HepG2 (cell line): ENCODE measurements at regions not wholly inside any gene's neighbourhood (a gene's known extent, or its start where the extent isn't known, plus 50 kb on each side); places are given as distances from the start of the nearest gene placed in this dataset.

Experiments
- ATAC-seq: fragments of 200-7000 bp; cut with Tn5 transposase; 3 replicates; pipeline ENCODE4 v1.9.1; 2020; ENCODE audit warnings: mild to moderate bottlenecking, moderate library complexity
- BruUV-seq: library from RNA; stranded (reverse); fragments of 400-500 nt; replicated peaks from 2 replicates; lab custom pipeline; 2021; lab: Mats Ljungman, UMichigan
- CTCF ChIA-PET: fragments of 300-600 bp; formaldehyde crosslinking; extraction: SDS; loops from one replicate; lab custom pipeline; 2021; ENCODE audit warnings: low total read pairs, inconsistent platforms, low intra/inter-chr PET ratio; lab: Yijun Ruan, JAX
- POLR2A ChIA-PET: fragments of 350-600 bp; sonication (Branson Sonifier 250); formaldehyde crosslinking; loops from one replicate; lab custom pipeline; 2020; ENCODE audit warnings: antibody characterized with exemption, inconsistent platforms; lab: Yijun Ruan, JAX
- DNase-seq: peaks from one replicate; pipeline ENCODE4 v3.0.0-alpha.2; 2015; ENCODE audit warnings: low spot score
- FAIRE-seq: peaks from 3 replicates; lab custom pipeline; 2011; peaks lifted over from hg19 to GRCh38; lab: Jason Lieb, UNC
- H2AFZ ChIP-seq: one replicate; pipeline ENCODE4 v1.6.1; 2011; ENCODE audit warnings: low read length, inconsistent platforms
- H3K27ac ChIP-seq: fragments of 300-600 bp; 3 replicates; pipeline ENCODE4 v1.8.0; 2011; ENCODE audit warnings: mixed run types, mild to moderate bottlenecking, mixed read lengths, low read length, inconsistent platforms; ENCODE audit not compliant: insufficient read depth; ENCODE audit errors: extremely low read length
- H3K27me3 ChIP-seq, 2 experiments: fragments of 200-600 bp in 1 of 2; 2 replicates in 1 of 2; 3 replicates in 1 of 2; pipeline versions ENCODE4 v1.6.0 to v1.8.0; 2011; ENCODE audit warnings: low read length in 2 of 2, mild to moderate bottlenecking in 2 of 2, moderate library complexity in 2 of 2, inconsistent platforms in 1 of 2; ENCODE audit not compliant: insufficient read depth in 2 of 2, control insufficient read depth in 1 of 2
- H3K36me3 ChIP-seq, 2 experiments: fragments of 200-600 bp in 1 of 2; replicated peaks in 1 of 2; 2 replicates in 1 of 2; 3 replicates in 1 of 2; pipeline versions ENCODE4 v1.5.1 to v1.8.0; 2011; ENCODE audit warnings: low read length in 2 of 2, inconsistent platforms in 1 of 2; ENCODE audit not compliant: insufficient read depth in 2 of 2, control insufficient read depth in 1 of 2
- H3K4me1 ChIP-seq: 2 replicates; pipeline ENCODE4 v1.5.1; 2012; ENCODE audit warnings: low read length, inconsistent platforms; ENCODE audit not compliant: insufficient read depth
- H3K4me2 ChIP-seq: 2 replicates; pipeline ENCODE4 v1.6.0; 2011; ENCODE audit warnings: low read depth, low read length, inconsistent platforms
- H3K4me3 ChIP-seq, 3 experiments: fragments of 200-600 bp in 1 of 3; sonication (generic), shearing (Covaris generic) in 1 of 3; replicated peaks in 1 of 3; 2 replicates each; pipeline ENCODE4 v1.5.1; 2011 to 2016; ENCODE audit warnings: low read length in 3 of 3, inconsistent platforms in 2 of 3, low read depth in 2 of 3, mild to moderate bottlenecking in 2 of 3, control low read depth in 1 of 3, mixed read lengths in 1 of 3; ENCODE audit not compliant: insufficient read depth in 1 of 3
- H3K79me2 ChIP-seq: one replicate; pipeline ENCODE4 v1.6.1; 2011; ENCODE audit warnings: low read length, inconsistent platforms; ENCODE audit not compliant: insufficient read depth
- H3K9ac ChIP-seq: 2 replicates; pipeline ENCODE4 v1.6.0; 2011; ENCODE audit warnings: mild to moderate bottlenecking, low read depth, low read length, inconsistent platforms; ENCODE audit not compliant: insufficient read depth
- H3K9me3 ChIP-seq: 2 replicates; pipeline ENCODE4 v1.5.1; 2012; ENCODE audit warnings: mild to moderate bottlenecking, low read length
- H4K20me1 ChIP-seq: 2 replicates; pipeline ENCODE4 v1.6.0; 2011; ENCODE audit warnings: inconsistent platforms, mild to moderate bottlenecking, low read length, moderate library complexity; ENCODE audit not compliant: insufficient read depth
- CEBPG ChIP-seq: IDR thresholded peaks from 2 replicates; pipeline ENCODE4 v1.6.1; 2016
- GATAD2A ChIP-seq: IDR thresholded peaks from 2 replicates; pipeline ENCODE4 v1.6.1; 2016
- GPN1 ChIP-seq: sonication (generic); formaldehyde crosslinking; IDR thresholded peaks from 2 replicates; pipeline ENCODE4 v1.5.1; 2020; ENCODE audit warnings: missing genetic modification reagents, borderline replicate concordance
- MYC ChIP-seq: sonication (generic); formaldehyde crosslinking; IDR thresholded peaks from 2 replicates; pipeline ENCODE4 v1.9.0; 2021; ENCODE audit warnings: missing genetic modification reagents, borderline replicate concordance
- PRPF4 ChIP-seq: fragments of 200-400 bp; formaldehyde crosslinking; IDR thresholded peaks from 2 replicates; pipeline ENCODE4 v1.6.1; 2016; ENCODE audit warnings: low read length, low read depth; ENCODE audit not compliant: poor library complexity, severe bottlenecking
- SATB2 ChIP-seq: sonication (generic); formaldehyde crosslinking; IDR thresholded peaks from 2 replicates; pipeline ENCODE4 v1.5.0; 2020; ENCODE audit warnings: missing genetic modification reagents
- SOX13 ChIP-seq, 3 experiments: fragments of 450-650 bp in 1 of 3; sonication (generic) in 1 of 3; formaldehyde crosslinking in 1 of 3; IDR thresholded peaks in 2 of 3; conservative IDR thresholded peaks in 1 of 3; 2 replicates each; pipeline versions ENCODE4 v1.5.0 to v1.6.1; 2016 to 2020; ENCODE audit warnings: antibody characterized with exemption in 1 of 3, mild to moderate bottlenecking in 1 of 3, missing compliant biosample characterization in 1 of 3, missing genetic modification reagents in 1 of 3, moderate library complexity in 1 of 3
- TBL1XR1 ChIP-seq: fragments of 150-350 bp; IDR thresholded peaks from 2 replicates; pipeline ENCODE4 v1.6.1; 2014; ENCODE audit warnings: borderline replicate concordance, low read length; ENCODE audit not compliant: partially characterized antibody
- ZFP37 ChIP-seq: sonication (generic); formaldehyde crosslinking; IDR thresholded peaks from 2 replicates; pipeline ENCODE4 v1.4.0; 2020; ENCODE audit warnings: missing genetic modification reagents, borderline replicate concordance
- ZNF224 ChIP-seq: sonication (generic); formaldehyde crosslinking; IDR thresholded peaks from 2 replicates; pipeline ENCODE4 v1.5.0; 2020; ENCODE audit warnings: mild to moderate bottlenecking, missing genetic modification reagents
- ZNF333 ChIP-seq: sonication (generic); formaldehyde crosslinking; IDR thresholded peaks from 2 replicates; pipeline ENCODE4 v1.4.0; 2020; ENCODE audit warnings: mild to moderate bottlenecking, missing genetic modification reagents, borderline replicate concordance
- ZNF496 ChIP-seq: sonication (generic); formaldehyde crosslinking; IDR thresholded peaks from 2 replicates; pipeline ENCODE4 v1.8.1; 2023; ENCODE audit warnings: mild to moderate bottlenecking, moderate library complexity, missing genetic modification reagents; ENCODE audit not compliant: insufficient replicate concordance
- ZNF550 ChIP-seq: sonication (generic); formaldehyde crosslinking; IDR thresholded peaks from 2 replicates; pipeline ENCODE4 v1.4.0; 2020; ENCODE audit warnings: mild to moderate bottlenecking, missing genetic modification reagents, borderline replicate concordance
- ZNF678 ChIP-seq: sonication (generic); formaldehyde crosslinking; IDR thresholded peaks from 2 replicates; pipeline ENCODE4 v1.4.0; 2020; ENCODE audit warnings: mild to moderate bottlenecking, missing genetic modification reagents
- WGBS: methylation state at CpG from one replicate; pipeline ENCODE4 v1.1.6; 2017; ENCODE audit warnings: low lambda C conversion rate; 5-methylcytosine and 5-hydroxymethylcytosine counted together
- in situ Hi-C: cut with HindIII; loops from 2 replicates; pipeline ENCODE4 v1.10.0; 2017; ENCODE audit warnings: low pct_unique_long_range_greater_than_20kb; ENCODE audit not compliant: extremely low pct_ligation_motif_present
- intact Hi-C: fragments of 100-400 bp; cut with micrococcal nuclease; formaldehyde crosslinking; loops from one replicate; pipeline ENCODE4 v1.10.0; 2022; ENCODE audit not compliant: unreplicated experiment

- ChIA-PET CTCF (no interaction called here), POLR2A (no interaction called here)
- TF ChIP-seq MYC (CRISPR knock-in tag) (no peak), ZNF678 (CRISPR knock-in tag) (no peak), ZNF496 (no peak), GATAD2A (CRISPR knock-in tag) (no peak), ZNF550 (CRISPR knock-in tag) (no peak), GPN1 (no peak), ZFP37 (CRISPR knock-in tag) (no peak), SOX13 (IDR thresholded peaks at IDR 0.05) (no peak), SOX13 (CRISPR knock-in tag; conservative IDR thresholded peaks at IDR 0.05 in 1 of 2, IDR thresholded peaks at IDR 0.05 in 1 of 2) (no peak), TBL1XR1 (no peak), ZNF224 (CRISPR knock-in tag) (no peak), SATB2 (no peak), CEBPG (CRISPR knock-in tag) (no peak), ZNF333 (no peak), PRPF4 (no peak)
- FAIRE-seq (no peak), ATAC-seq (no peak; the same call in 2 of the 3 replicates), DNase-seq (no peak)
- Histone ChIP-seq H3K4me1 (no peaks in the 10 kb centered on the region), H3K79me2 (no peaks in the 10 kb centered on the region), H3K4me3 (no peak overlapping the region), H2AFZ (no peak overlapping the region), H3K27me3 (no peaks in the 10 kb centered on the region), H3K27ac (no peak overlapping the region), H3K9me3 (no peaks in the 10 kb centered on the region), H3K4me2 (no peak overlapping the region), H4K20me1 (no peaks in the 10 kb centered on the region), H3K9ac (no peak overlapping the region), H3K36me3 (no peaks in the 10 kb centered on the region)
- intact Hi-C loops = no loop called here
- BruUV-seq = no TSS peak
- in situ Hi-C loops = no loop called here
- WGBS = 69% methylated on average over 8 of the region's 8 CpGs
Measured at GRCh38 chr6:134730013-134730412, 219.9 kb downstream of the ALDH8A1 start.
